Nephron progenitor cell (in vitro differentiated cells): ENCODE measurements at regions not wholly inside any gene's neighbourhood (a gene's known extent, or its start where the extent isn't known, plus 50 kb on each side); places are given as distances from the start of the nearest gene placed in this dataset.
"Not testable (repeated sequence)": the region's sequence is repeated elsewhere in the genome, so short reads cannot be mapped to it uniquely, and the experiment has no call there.

ENCODE experiments used
- DNase-seq: peaks from one replicate; pipeline ENCODE4 v3.0.0; 2021
- H3K27ac Mint-ChIP-seq: 2 replicates; pipeline ENCODE4 v1.8.0; 2021; ENCODE audit warnings: mild to moderate bottlenecking, moderate library complexity, mixed read lengths
- H3K27me3 Mint-ChIP-seq: 2 replicates; pipeline ENCODE4 v1.8.0; 2021; ENCODE audit warnings: mild to moderate bottlenecking, low read depth, mixed read lengths; ENCODE audit not compliant: poor library complexity
- H3K36me3 Mint-ChIP-seq: 2 replicates; pipeline ENCODE4 v1.8.0; 2021; ENCODE audit warnings: low read depth, mixed read lengths
- H3K4me1 Mint-ChIP-seq: 2 replicates; pipeline ENCODE4 v1.8.0; 2021; ENCODE audit warnings: mixed read lengths
- H3K4me3 Mint-ChIP-seq: 2 replicates; pipeline ENCODE4 v1.8.0; 2021; ENCODE audit warnings: mild to moderate bottlenecking, moderate library complexity, mixed read lengths
- H3K9me3 Mint-ChIP-seq: 2 replicates; pipeline ENCODE4 v1.8.0; 2021; ENCODE audit warnings: mild to moderate bottlenecking, moderate library complexity, mixed read lengths
- CTCF ChIP-seq: fragments of 200-600 bp; sonication (generic); IDR thresholded peaks from 2 replicates; pipeline ENCODE4 v1.5.0; 2021; ENCODE audit warnings: antibody characterized with exemption

- H3K4me3 Mint-ChIP-seq = no peak overlapping the region
- peaks cover 19% of the 10 kb centered on the region for H3K36me3 Mint-ChIP-seq
- no peak for DNase-seq
- H3K9me3 Mint-ChIP-seq = peaks cover 91% of the 10 kb centered on the region
- H3K27me3 Mint-ChIP-seq = peaks cover 3% of the 10 kb centered on the region
- no peak overlapping the region for H3K27ac Mint-ChIP-seq
- H3K4me1 Mint-ChIP-seq = no peaks in the 10 kb centered on the region
- no peak for TF ChIP-seq CTCF
These were observed 147.8 kb upstream of the FOXD4L5 start for GRCh38 chr9:65432722-65433323.

- Mint-ChIP-seq H3K27me3 (no peaks in the 10 kb centered on the region), H3K4me1 (no peaks in the 10 kb centered on the region), H3K4me3 (no peak overlapping the region), H3K9me3 (peaks cover 92% of the 10 kb centered on the region), H3K36me3 (peaks cover 14% of the 10 kb centered on the region), H3K27ac (no peak overlapping the region)
- TF ChIP-seq CTCF = no peak
- no peak for DNase-seq
These were observed 147.0 kb upstream of the FOXD4L5 start for GRCh38 chr9:65432051-65432450.

- Mint-ChIP-seq H3K4me1 (no peaks in the 10 kb centered on the region), H3K27ac (no peak overlapping the region), H3K27me3 (peaks cover 2% of the 10 kb centered on the region), H3K36me3 (peaks cover 20% of the 10 kb centered on the region), H3K9me3 (peaks cover 89% of the 10 kb centered on the region), H3K4me3 (no peak overlapping the region)
- no peak for TF ChIP-seq CTCF
- DNase-seq = no peak
These were observed 145.2 kb upstream of the FOXD4L5 start for GRCh38 chr9:65430221-65430620.

GRCh38 chr9:65427361-65427760, 142.4 kb upstream of the FOXD4L5 start:
- H3K27me3 Mint-ChIP-seq, H3K4me3 Mint-ChIP-seq, H3K27ac Mint-ChIP-seq, H3K4me1 Mint-ChIP-seq, DNase-seq, H3K36me3 Mint-ChIP-seq: not testable (repeated sequence)
- peaks cover 86% of the 10 kb centered on the region for H3K9me3 Mint-ChIP-seq

- peaks cover 86% of the 10 kb centered on the region for H3K9me3 Mint-ChIP-seq
- not testable (repeated sequence) for H3K4me3 Mint-ChIP-seq, H3K27ac Mint-ChIP-seq
These were observed 141.8 kb upstream of the FOXD4L5 start for GRCh38 chr9:65426813-65427212.

GRCh38 chr9:65426231-65426630, 141.2 kb upstream of the FOXD4L5 start:
- Mint-ChIP-seq H3K27ac (no peak overlapping the region), H3K9me3 (peaks cover 86% of the 10 kb centered on the region), H3K27me3 (peaks cover 5% of the 10 kb centered on the region), H3K4me3 (no peak overlapping the region), H3K36me3 (peaks cover 14% of the 10 kb centered on the region), H3K4me1 (no peaks in the 10 kb centered on the region)
- no peak for DNase-seq
- no peak for TF ChIP-seq CTCF

More at GRCh38 chr9:65426813-65427212, 141.8 kb upstream of the FOXD4L5 start:
- not testable (repeated sequence) for H3K36me3 Mint-ChIP-seq, H3K27me3 Mint-ChIP-seq, H3K4me1 Mint-ChIP-seq, DNase-seq

GRCh38 chr9:65425183-65425582, 140.2 kb upstream of the FOXD4L5 start:
- Mint-ChIP-seq H3K9me3 (peaks cover 85% of the 10 kb centered on the region), H3K36me3 (peaks cover 14% of the 10 kb centered on the region)
- H3K27ac Mint-ChIP-seq, H3K27me3 Mint-ChIP-seq, H3K4me1 Mint-ChIP-seq, H3K4me3 Mint-ChIP-seq, DNase-seq: not testable (repeated sequence)

GRCh38 chr9:65424437-65424984, 139.5 kb upstream of the FOXD4L5 start:
- not testable (repeated sequence) for DNase-seq, H3K27me3 Mint-ChIP-seq, H3K27ac Mint-ChIP-seq, H3K4me3 Mint-ChIP-seq, H3K4me1 Mint-ChIP-seq
- peaks cover 82% of the 10 kb centered on the region for H3K9me3 Mint-ChIP-seq
- H3K36me3 Mint-ChIP-seq = peaks cover 14% of the 10 kb centered on the region

GRCh38 chr9:65423691-65424436, 138.9 kb upstream of the FOXD4L5 start:
- Mint-ChIP-seq H3K9me3 (peaks cover 82% of the 10 kb centered on the region), H3K36me3 (peaks cover 14% of the 10 kb centered on the region)
- not testable (repeated sequence) for H3K27ac Mint-ChIP-seq, H3K27me3 Mint-ChIP-seq, H3K4me1 Mint-ChIP-seq, DNase-seq, H3K4me3 Mint-ChIP-seq

- not testable (repeated sequence) for H3K27ac Mint-ChIP-seq, H3K4me3 Mint-ChIP-seq, DNase-seq, H3K4me1 Mint-ChIP-seq, H3K27me3 Mint-ChIP-seq
- Mint-ChIP-seq H3K9me3 (peaks cover 83% of the 10 kb centered on the region), H3K36me3 (peaks cover 14% of the 10 kb centered on the region)
These were observed 138.1 kb upstream of the FOXD4L5 start for GRCh38 chr9:65422966-65423690.
